Neural cell (in vitro differentiated cells): ENCODE measurements at regions not wholly inside any gene's neighbourhood (a gene's known extent, or its start where the extent isn't known, plus 50 kb on each side); places are given as distances from the start of the nearest gene placed in this dataset.

Experiments used
- H2AFZ ChIP-seq: fragments of 200-600, 300-800 bp; sonication (generic), shearing (Covaris generic); 2 replicates; pipeline ENCODE4 v1.6.0; 2014; ENCODE audit warnings: low read depth, mild to moderate bottlenecking, antibody characterized with exemption, low read length, moderate library complexity
- H3F3A ChIP-seq: fragments of 200-600 bp; shearing (Covaris generic); 2 replicates; pipeline ENCODE4 v1.6.1; 2016; ENCODE audit warnings: mild to moderate bottlenecking, moderate library complexity, mixed read lengths, antibody characterized with exemption, low read length; ENCODE audit not compliant: insufficient read depth, poor library complexity, severe bottlenecking
- H3K27ac ChIP-seq: fragments of 200-600, 300-800 bp; sonication (generic), shearing (Covaris generic); 2 replicates; pipeline ENCODE4 v1.5.1; 2014; ENCODE audit warnings: mild to moderate bottlenecking, low read length, moderate library complexity
- H3K27me3 ChIP-seq: fragments of 300-800, 200-600 bp; sonication (generic), shearing (Covaris generic); 2 replicates; pipeline ENCODE4 v1.6.0; 2014; ENCODE audit warnings: mild to moderate bottlenecking, low read depth, low read length, moderate library complexity; ENCODE audit not compliant: insufficient read depth
- H3K36me3 ChIP-seq: fragments of 300-800, 200-600 bp; sonication (generic), shearing (Covaris generic); 2 replicates; pipeline ENCODE4 v1.5.1; 2014; ENCODE audit warnings: mild to moderate bottlenecking, antibody characterized with exemption, low read length, moderate library complexity; ENCODE audit not compliant: insufficient read depth
- H3K4me2 ChIP-seq: fragments of 300-800, 200-600 bp; sonication (generic), shearing (Covaris generic); 2 replicates; pipeline ENCODE4 v1.6.0; 2014; ENCODE audit warnings: mild to moderate bottlenecking, low read length
- H3K4me3 ChIP-seq: fragments of 300-800, 200-600 bp; sonication (generic), shearing (Covaris generic); 2 replicates; pipeline ENCODE4 v1.5.1; 2014; ENCODE audit warnings: mild to moderate bottlenecking, low read length, moderate library complexity
- H3K79me2 ChIP-seq: fragments of 200-600 bp; shearing (Covaris generic); replicated peaks from 2 replicates; pipeline ENCODE4 v1.6.0; 2014; ENCODE audit warnings: mild to moderate bottlenecking, low read length, moderate library complexity; ENCODE audit not compliant: insufficient read depth
- H3K9ac ChIP-seq: fragments of 300-800, 200-600 bp; sonication (generic), shearing (Covaris generic); 2 replicates; pipeline ENCODE4 v1.6.1; 2016; ENCODE audit warnings: mild to moderate bottlenecking, low read length, mixed read lengths
- H3K9me2 ChIP-seq: fragments of 200-600 bp; shearing (Covaris generic); 2 replicates; pipeline ENCODE4 v1.6.1; 2016; ENCODE audit warnings: mild to moderate bottlenecking, low read length, mixed read lengths; ENCODE audit not compliant: insufficient read depth
- H3K9me3 ChIP-seq: fragments of 200-600, 300-800 bp; sonication (generic), shearing (Covaris generic); 2 replicates; pipeline ENCODE4 v1.6.1; 2016; ENCODE audit warnings: mild to moderate bottlenecking, mixed run types, low read length, moderate library complexity, mixed read lengths
- H4K20me1 ChIP-seq: fragments of 200-600 bp; shearing (Covaris generic); 2 replicates; pipeline ENCODE4 v1.6.1; 2016; ENCODE audit warnings: mild to moderate bottlenecking, mixed run types; ENCODE audit not compliant: insufficient read depth
- EP300 ChIP-seq: fragments of 450-650 bp; conservative IDR thresholded peaks from 2 replicates; pipeline ENCODE4 v1.6.1; 2014; ENCODE audit warnings: antibody characterized with exemption, mild to moderate bottlenecking, moderate library complexity; ENCODE audit not compliant: poor library complexity, severe bottlenecking
- EZH2 ChIP-seq: fragments of 200-600, 300-800 bp; shearing (Covaris generic), sonication (generic); IDR thresholded peaks from 2 replicates; pipeline ENCODE4 v1.6.1; 2014; ENCODE audit warnings: antibody characterized with exemption, low read length, borderline replicate concordance, mild to moderate bottlenecking; ENCODE audit not compliant: insufficient read depth, poor library complexity, severe bottlenecking
- MXI1 ChIP-seq: fragments of 450-650 bp; conservative IDR thresholded peaks from 2 replicates; pipeline ENCODE4 v1.6.1; 2014; ENCODE audit warnings: antibody characterized with exemption, mild to moderate bottlenecking; ENCODE audit not compliant: poor library complexity, severe bottlenecking
- POLR2AphosphoS5 ChIP-seq: IDR thresholded peaks from 2 replicates; pipeline ENCODE4 v1.6.1; 2012
- RAD21 ChIP-seq: fragments of 450-650 bp; conservative IDR thresholded peaks from 2 replicates; pipeline ENCODE4 v1.6.1; 2014; ENCODE audit warnings: antibody characterized with exemption, mild to moderate bottlenecking, moderate library complexity
- SMC3 ChIP-seq: fragments of 450-650 bp; conservative IDR thresholded peaks from 2 replicates; pipeline ENCODE4 v1.6.1; 2014; ENCODE audit warnings: antibody characterized with exemption, mild to moderate bottlenecking, moderate library complexity; ENCODE audit not compliant: poor library complexity
- TAF1 ChIP-seq: IDR thresholded peaks from 2 replicates; pipeline ENCODE4 v1.6.1; 2012; ENCODE audit warnings: low read depth
- TF ChIP-seq, protein P1 (sequence below): fragments of 450-650 bp; IDR thresholded peaks from 2 replicates; pipeline ENCODE4 v1.5.1; 2014; ENCODE audit warnings: antibody characterized with exemption, mild to moderate bottlenecking, moderate library complexity; ENCODE audit not compliant: poor library complexity, severe bottlenecking
- TF ChIP-seq, protein P2 (sequence below): IDR thresholded peaks from 2 replicates; pipeline ENCODE4 v1.6.1; 2012; ENCODE audit warnings: borderline replicate concordance

DNA sequence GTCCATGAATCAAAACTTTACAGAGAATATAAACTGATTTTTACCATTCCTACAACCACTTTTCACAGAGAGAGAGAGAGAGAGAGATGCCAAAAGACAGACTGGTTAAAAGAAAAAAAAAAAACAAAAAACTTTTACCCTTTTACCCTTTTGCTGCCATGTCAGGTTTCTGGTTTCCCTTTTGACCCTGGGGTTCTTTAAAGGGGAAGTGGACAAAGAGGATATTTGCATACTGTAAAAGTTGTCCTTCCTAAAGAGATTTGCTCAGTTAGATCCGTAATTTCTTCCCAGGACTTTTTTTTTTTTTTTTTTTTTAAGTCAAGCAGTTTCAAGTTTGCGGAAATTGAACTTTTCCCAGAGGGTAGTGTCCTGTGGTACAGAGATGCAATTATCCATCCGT, 287.8 kb upstream of the RGS18 start:
- H4K20me1 ChIP-seq, result no peaks in the 10 kb centered on the region
- no peaks in the 10 kb centered on the region for H3K36me3 ChIP-seq
- no peak overlapping the region for H3K4me2 ChIP-seq
- H3K4me3 ChIP-seq, result no peak overlapping the region
- no peaks in the 10 kb centered on the region for H3K79me2 ChIP-seq
- no peaks in the 10 kb centered on the region for H3F3A ChIP-seq
- no peak overlapping the region for H3K9ac ChIP-seq
- H3K9me3 ChIP-seq, result no peaks in the 10 kb centered on the region
- TF ChIP-seq RAD21 (no peak), SMC3 (no peak), EZH2 (no peak), TAF1 (no peak), EP300 (no peak), POLR2AphosphoS5 (no peak), MXI1 (no peak)
- TF ChIP-seq, protein P1, sequence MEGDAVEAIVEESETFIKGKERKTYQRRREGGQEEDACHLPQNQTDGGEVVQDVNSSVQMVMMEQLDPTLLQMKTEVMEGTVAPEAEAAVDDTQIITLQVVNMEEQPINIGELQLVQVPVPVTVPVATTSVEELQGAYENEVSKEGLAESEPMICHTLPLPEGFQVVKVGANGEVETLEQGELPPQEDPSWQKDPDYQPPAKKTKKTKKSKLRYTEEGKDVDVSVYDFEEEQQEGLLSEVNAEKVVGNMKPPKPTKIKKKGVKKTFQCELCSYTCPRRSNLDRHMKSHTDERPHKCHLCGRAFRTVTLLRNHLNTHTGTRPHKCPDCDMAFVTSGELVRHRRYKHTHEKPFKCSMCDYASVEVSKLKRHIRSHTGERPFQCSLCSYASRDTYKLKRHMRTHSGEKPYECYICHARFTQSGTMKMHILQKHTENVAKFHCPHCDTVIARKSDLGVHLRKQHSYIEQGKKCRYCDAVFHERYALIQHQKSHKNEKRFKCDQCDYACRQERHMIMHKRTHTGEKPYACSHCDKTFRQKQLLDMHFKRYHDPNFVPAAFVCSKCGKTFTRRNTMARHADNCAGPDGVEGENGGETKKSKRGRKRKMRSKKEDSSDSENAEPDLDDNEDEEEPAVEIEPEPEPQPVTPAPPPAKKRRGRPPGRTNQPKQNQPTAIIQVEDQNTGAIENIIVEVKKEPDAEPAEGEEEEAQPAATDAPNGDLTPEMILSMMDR, result no peak
- TF ChIP-seq, protein P2, sequence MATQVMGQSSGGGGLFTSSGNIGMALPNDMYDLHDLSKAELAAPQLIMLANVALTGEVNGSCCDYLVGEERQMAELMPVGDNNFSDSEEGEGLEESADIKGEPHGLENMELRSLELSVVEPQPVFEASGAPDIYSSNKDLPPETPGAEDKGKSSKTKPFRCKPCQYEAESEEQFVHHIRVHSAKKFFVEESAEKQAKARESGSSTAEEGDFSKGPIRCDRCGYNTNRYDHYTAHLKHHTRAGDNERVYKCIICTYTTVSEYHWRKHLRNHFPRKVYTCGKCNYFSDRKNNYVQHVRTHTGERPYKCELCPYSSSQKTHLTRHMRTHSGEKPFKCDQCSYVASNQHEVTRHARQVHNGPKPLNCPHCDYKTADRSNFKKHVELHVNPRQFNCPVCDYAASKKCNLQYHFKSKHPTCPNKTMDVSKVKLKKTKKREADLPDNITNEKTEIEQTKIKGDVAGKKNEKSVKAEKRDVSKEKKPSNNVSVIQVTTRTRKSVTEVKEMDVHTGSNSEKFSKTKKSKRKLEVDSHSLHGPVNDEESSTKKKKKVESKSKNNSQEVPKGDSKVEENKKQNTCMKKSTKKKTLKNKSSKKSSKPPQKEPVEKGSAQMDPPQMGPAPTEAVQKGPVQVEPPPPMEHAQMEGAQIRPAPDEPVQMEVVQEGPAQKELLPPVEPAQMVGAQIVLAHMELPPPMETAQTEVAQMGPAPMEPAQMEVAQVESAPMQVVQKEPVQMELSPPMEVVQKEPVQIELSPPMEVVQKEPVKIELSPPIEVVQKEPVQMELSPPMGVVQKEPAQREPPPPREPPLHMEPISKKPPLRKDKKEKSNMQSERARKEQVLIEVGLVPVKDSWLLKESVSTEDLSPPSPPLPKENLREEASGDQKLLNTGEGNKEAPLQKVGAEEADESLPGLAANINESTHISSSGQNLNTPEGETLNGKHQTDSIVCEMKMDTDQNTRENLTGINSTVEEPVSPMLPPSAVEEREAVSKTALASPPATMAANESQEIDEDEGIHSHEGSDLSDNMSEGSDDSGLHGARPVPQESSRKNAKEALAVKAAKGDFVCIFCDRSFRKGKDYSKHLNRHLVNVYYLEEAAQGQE, result no peak
- no peak overlapping the region for H2AFZ ChIP-seq
- no peak overlapping the region for H3K27ac ChIP-seq
- H3K9me2 ChIP-seq, result no peaks in the 10 kb centered on the region
- H3K27me3 ChIP-seq, result no peaks in the 10 kb centered on the region

DNA sequence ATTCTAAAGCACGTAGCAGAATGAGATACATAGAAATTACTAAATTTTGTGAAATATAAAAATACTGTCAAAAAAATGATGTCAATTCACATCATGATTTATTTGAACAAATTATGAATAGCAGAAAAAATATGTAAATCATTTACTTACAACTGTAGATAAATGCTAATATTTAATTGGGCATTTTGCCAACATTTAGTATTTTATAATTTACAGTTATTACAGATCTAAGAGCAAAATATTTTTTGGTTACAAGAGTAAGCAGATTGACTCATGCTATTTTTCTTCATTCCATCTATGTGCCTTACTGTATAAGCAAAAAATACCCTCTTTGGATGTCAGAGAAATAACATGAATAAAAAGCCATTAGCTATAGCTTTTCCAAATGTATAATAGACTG, 282.3 kb upstream of the RGS18 start:
- peak overlapping the region; percentile 16 for H3K4me2 ChIP-seq
- H3K9ac ChIP-seq, result no peak overlapping the region
- no peaks in the 10 kb centered on the region for H3K36me3 ChIP-seq
- no peaks in the 10 kb centered on the region for H3K27me3 ChIP-seq
- TF ChIP-seq, protein P2, result no peak
- TF ChIP-seq POLR2AphosphoS5 (no peak), RAD21 (no peak), EZH2 (no peak), TAF1 (no peak), EP300 (no peak), SMC3 (no peak), MXI1 (no peak)
- TF ChIP-seq, protein P1, result no peak
- no peaks in the 10 kb centered on the region for H3K9me2 ChIP-seq
- H3F3A ChIP-seq, result no peaks in the 10 kb centered on the region
- H4K20me1 ChIP-seq, result no peaks in the 10 kb centered on the region
- H3K79me2 ChIP-seq, result no peaks in the 10 kb centered on the region
- H2AFZ ChIP-seq, result no peak overlapping the region
- H3K27ac ChIP-seq, result no peak overlapping the region
- H3K4me3 ChIP-seq, result no peak overlapping the region
- no peaks in the 10 kb centered on the region for H3K9me3 ChIP-seq
